Suprapubic skin (tissue), 4 donors: ENCODE measurements at regions not wholly inside any gene's neighbourhood (a gene's known extent, or its start where the extent isn't known, plus 50 kb on each side); places are given as distances from the start of the nearest gene placed in this dataset.

Experiments
- CTCF ChIP-seq, 2 donors: fragments of 200-600 bp in 1 of 2; fragments of 450-650 bp in 1 of 2; sonication (generic) in 1 of 2; IDR thresholded peaks; one replicate each; pipeline ENCODE4 v1.5.1; 2016 to 2019; ENCODE audit warnings: antibody characterized with exemption in 2 of 2, mild to moderate bottlenecking in 1 of 2, moderate library complexity in 1 of 2
- EP300 ChIP-seq: sonication (generic); formaldehyde crosslinking; IDR thresholded peaks from one replicate; pipeline ENCODE4 v1.6.1; 2017; ENCODE audit warnings: antibody characterized with exemption
- POLR2A ChIP-seq, 2 donors: fragments of 450-650 bp; IDR thresholded peaks; one replicate each; pipeline ENCODE4 v1.6.1; 2017; ENCODE audit warnings: antibody characterized with exemption in 2 of 2, mild to moderate bottlenecking in 2 of 2, moderate library complexity in 2 of 2
- POLR2AphosphoS5 ChIP-seq, 3 donors: sonication (generic); formaldehyde crosslinking; IDR thresholded peaks; one replicate each; pipeline ENCODE4 v1.6.1; 2017; ENCODE audit warnings: antibody characterized with exemption in 3 of 3

- no peak for TF ChIP-seq POLR2AphosphoS5 (IDR thresholded peaks at IDR 0.05)
- no peak for TF ChIP-seq CTCF (IDR thresholded peaks at IDR 0.05)
- TF ChIP-seq EP300: no peak
- no peak for TF ChIP-seq POLR2A (IDR thresholded peaks at IDR 0.05)
These were observed 349.5 kb downstream of the TGFB2 start for GRCh38 chr1:218694636-218695035.
